ENCODE measurements at regions not wholly inside any gene's neighbourhood (a gene's known extent, or its start where the extent isn't known, plus 50 kb on each side); places are given as distances from the start of the nearest gene placed in this dataset.

DNA sequence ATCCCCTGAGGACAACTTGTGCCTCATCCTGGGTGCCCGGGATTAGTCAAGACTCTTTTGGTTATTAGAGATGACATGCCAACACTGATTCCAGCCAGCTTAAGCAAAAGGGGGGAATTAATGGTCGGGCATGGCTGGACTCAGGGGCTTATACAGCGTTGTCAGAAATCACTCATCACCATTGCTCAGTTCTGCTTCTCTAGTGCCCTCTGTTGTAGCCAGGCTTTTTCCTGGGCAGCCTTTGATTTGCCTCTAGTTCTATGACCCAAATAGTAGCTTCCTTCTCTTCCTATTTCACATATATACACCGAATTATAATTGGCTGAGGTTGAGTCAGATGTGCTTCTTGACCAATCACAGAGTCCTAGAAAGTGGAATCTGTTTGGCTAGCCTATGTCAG lies 192.0 kb upstream of the HABP2 start:
- no peak for TF ChIP-seq BHLHE40 (IDR thresholded peaks at IDR 0.05; ENCODE audit: borderline replicate concordance)
- no peak for TF ChIP-seq SP1 (IDR thresholded peaks at IDR 0.05)
- no peak for TF ChIP-seq FOXA1 (IDR thresholded peaks at IDR 0.05)
- TF ChIP-seq PKNOX1 (IDR thresholded peaks at IDR 0.05), result no peak
- no peak for TF ChIP-seq ZNF384 (IDR thresholded peaks at IDR 0.05)
- TF ChIP-seq ELF4 (IDR thresholded peaks at IDR 0.05), result no peak
- no peak for TF ChIP-seq FOXK2 (IDR thresholded peaks at IDR 0.05)
- no peak for TF ChIP-seq NFRKB (IDR thresholded peaks at IDR 0.05)
- TF ChIP-seq HDGF (IDR thresholded peaks at IDR 0.05; ENCODE audit: borderline replicate concordance), result no peak

Measured in HEK293T (cell line).